PC-9 (cell line): ENCODE measurements at regions not wholly inside any gene's neighbourhood (a gene's known extent, or its start where the extent isn't known, plus 50 kb on each side); places are given as distances from the start of the nearest gene placed in this dataset.

Experiments
- BruUV-seq: library from RNA; stranded (reverse); fragments of 400-500 nt; replicated peaks from 2 replicates; lab custom pipeline; 2021; lab: Mats Ljungman, UMichigan
- CTCF ChIA-PET: fragments of 300-600 bp; sonication (Branson Sonifier 250); formaldehyde crosslinking; loops from one replicate; lab custom pipeline; 2022; ENCODE audit warnings: antibody characterized with exemption; lab: Charles Lee
- POLR2A ChIA-PET: fragments of 300-600 bp; sonication (Branson Sonifier 250); formaldehyde crosslinking; loops from one replicate; lab custom pipeline; 2022; ENCODE audit warnings: antibody characterized with exemption; ENCODE audit not compliant: unreplicated experiment; lab: Charles Lee
- DNase-seq, 2 experiments: peaks; one replicate each; pipeline versions ENCODE4 v3.0.0 to v3.0.0-alpha.2; 2015 to 2022; ENCODE audit warnings: mixed read lengths in 1 of 2
- H2AFZ ChIP-seq: fragments of 200-600 bp; sonication (generic); 2 replicates; pipeline ENCODE4 v1.8.1; 2017; ENCODE audit warnings: antibody characterized with exemption
- H3F3A ChIP-seq: fragments of 200-600 bp; sonication (generic); 2 replicates; pipeline ENCODE4 v1.8.1; 2017; ENCODE audit warnings: antibody characterized with exemption, mild to moderate bottlenecking, low read depth; ENCODE audit not compliant: insufficient read depth
- H3K27ac ChIP-seq: fragments of 200-600 bp; sonication (generic); 2 replicates; pipeline ENCODE4 v1.6.1; 2016; ENCODE audit warnings: mixed run types
- H3K27me3 ChIP-seq: fragments of 200-600 bp; sonication (generic); 2 replicates; pipeline ENCODE4 v1.6.1; 2016; ENCODE audit warnings: low read depth, mixed run types; ENCODE audit not compliant: insufficient read depth
- H3K36me3 ChIP-seq: fragments of 200-600 bp; sonication (generic); 2 replicates; pipeline ENCODE4 v1.6.1; 2016; ENCODE audit warnings: low read depth, mixed run types
- H3K4me1 ChIP-seq: fragments of 200-600 bp; sonication (generic); replicated peaks from 2 replicates; pipeline ENCODE4 v1.6.1; 2016; ENCODE audit warnings: mixed run types; ENCODE audit not compliant: insufficient read depth
- H3K4me2 ChIP-seq: fragments of 200-600 bp; sonication (generic); 2 replicates; pipeline ENCODE4 v1.6.1; 2017; ENCODE audit warnings: mixed run types
- H3K4me3 ChIP-seq: fragments of 200-600 bp; sonication (generic); 2 replicates; pipeline ENCODE4 v1.6.1; 2016; ENCODE audit warnings: mixed run types
- H3K79me2 ChIP-seq: fragments of 200-600 bp; sonication (generic); 2 replicates; pipeline ENCODE4 v1.6.1; 2017; ENCODE audit warnings: low read depth, mixed run types
- H3K9me2 ChIP-seq: fragments of 200-600 bp; sonication (generic); 2 replicates; pipeline ENCODE4 v1.8.1; 2017; ENCODE audit warnings: mild to moderate bottlenecking; ENCODE audit not compliant: insufficient read depth
- H3K9me3 ChIP-seq: fragments of 200-600 bp; sonication (generic); 2 replicates; pipeline ENCODE4 v1.8.1; 2016; ENCODE audit warnings: low read depth; ENCODE audit not compliant: insufficient read depth
- H4K20me1 ChIP-seq: fragments of 200-600 bp; sonication (generic); 2 replicates; pipeline ENCODE4 v1.8.1; 2017; ENCODE audit not compliant: insufficient read depth
- CTCF ChIP-seq: fragments of 200-600 bp; sonication (generic); conservative IDR thresholded peaks from 2 replicates; pipeline ENCODE4 v1.6.1; 2017; ENCODE audit warnings: mixed run types, antibody characterized with exemption, mild to moderate bottlenecking, moderate library complexity
- EZH2 ChIP-seq: fragments of 200-600 bp; sonication (generic); IDR thresholded peaks from 2 replicates; pipeline ENCODE4 v1.8.0; 2017; ENCODE audit warnings: antibody characterized with exemption, low read depth
- intact Hi-C: fragments of 100-400 bp; cut with micrococcal nuclease; formaldehyde crosslinking; loops from one replicate; pipeline ENCODE4 v1.10.0; 2022; ENCODE audit not compliant: unreplicated experiment

- Histone ChIP-seq H3K79me2 (no peaks in the 10 kb centered on the region), H3K9me2 (0 out of 2 replicates have a peak, but pooled peaks cover 6% of the 10 kb centered on the region), H4K20me1 (no peaks in the 10 kb centered on the region), H3K27me3 (peaks cover 7% of the 10 kb centered on the region; the same call in 1 of the 2 replicates), H3K4me3 (no peak overlapping the region), H3K27ac (no peak overlapping the region), H3K9me3 (no peaks in the 10 kb centered on the region), H2AFZ (no peak overlapping the region), H3K36me3 (no peaks in the 10 kb centered on the region), H3K4me1 (no peaks in the 10 kb centered on the region), H3K4me2 (no peak overlapping the region), H3F3A (no peaks in the 10 kb centered on the region)
- intact Hi-C loops: no loop called here
- DNase-seq: no peak
- ChIA-PET POLR2A (no interaction called here), CTCF (no interaction called here)
- TF ChIP-seq EZH2: no peak
- TF ChIP-seq CTCF: no peak
- no TSS peak for BruUV-seq
Measured at GRCh38 chr2:117351396-117351795, 463.1 kb upstream of the DDX18 start.

- POLR2A ChIA-PET: no interaction called here
Measured at GRCh38 chr2:117359266-117359914, 455.1 kb upstream of the DDX18 start.

GRCh38 chr2:117360586-117360985 lies 453.9 kb upstream of the DDX18 start:
- no TSS peak for BruUV-seq
- Histone ChIP-seq H3K4me3 (no peak overlapping the region), H3F3A (no peaks in the 10 kb centered on the region), H3K4me2 (no peak overlapping the region), H3K9me3 (no peaks in the 10 kb centered on the region), H3K79me2 (no peaks in the 10 kb centered on the region), H3K27ac (no peak overlapping the region), H3K4me1 (no peaks in the 10 kb centered on the region), H2AFZ (no peak overlapping the region), H4K20me1 (no peaks in the 10 kb centered on the region), H3K27me3 (no peaks in the 10 kb centered on the region), H3K36me3 (no peaks in the 10 kb centered on the region), H3K9me2 (no peaks in the 10 kb centered on the region)
- intact Hi-C loops: no loop called here
- no peak for DNase-seq
- no peak for TF ChIP-seq EZH2
- no peak for TF ChIP-seq CTCF
- POLR2A ChIA-PET: no interaction called here
- CTCF ChIA-PET: no interaction called here

More at GRCh38 chr2:117359266-117359914, 455.1 kb upstream of the DDX18 start:
- H3K36me3 ChIP-seq: no peaks in the 10 kb centered on the region
- intact Hi-C loops: no loop called here
- no peak overlapping the region for H3K4me3 ChIP-seq
- H3K4me1 ChIP-seq: no peaks in the 10 kb centered on the region
- TF ChIP-seq EZH2: no peak
- BruUV-seq: no TSS peak
- H2AFZ ChIP-seq: no peak overlapping the region
- CTCF ChIA-PET: no interaction called here
- no peak for DNase-seq
- H3F3A ChIP-seq: no peaks in the 10 kb centered on the region
- H3K9me3 ChIP-seq: no peaks in the 10 kb centered on the region
- H3K9me2 ChIP-seq: no peaks in the 10 kb centered on the region
- H3K79me2 ChIP-seq: no peaks in the 10 kb centered on the region
- no peak overlapping the region for H3K27ac ChIP-seq
- H3K4me2 ChIP-seq: no peak overlapping the region
- no peaks in the 10 kb centered on the region for H3K27me3 ChIP-seq
- H4K20me1 ChIP-seq: no peaks in the 10 kb centered on the region

- TF ChIP-seq CTCF (no peak), EZH2 (no peak)
- Histone ChIP-seq H3K36me3 (no peaks in the 10 kb centered on the region), H3K9me3 (no peaks in the 10 kb centered on the region), H3K79me2 (no peaks in the 10 kb centered on the region), H3K4me2 (no peak overlapping the region), H3K4me1 (no peaks in the 10 kb centered on the region), H3K27ac (no peak overlapping the region), H3F3A (no peaks in the 10 kb centered on the region), H3K9me2 (no peaks in the 10 kb centered on the region), H2AFZ (no peak overlapping the region), H3K27me3 (no peaks in the 10 kb centered on the region), H4K20me1 (no peaks in the 10 kb centered on the region), H3K4me3 (no peak overlapping the region)
- DNase-seq: no peak
- intact Hi-C loops: no loop called here
- no TSS peak for BruUV-seq
- ChIA-PET CTCF (no interaction called here), POLR2A (no interaction called here)
Measured at GRCh38 chr2:117378653-117379052, 435.8 kb upstream of the DDX18 start.
